CD4-positive, CD25-positive, alpha-beta regulatory T cell (primary cell): ENCODE measurements at regions not wholly inside any gene's neighbourhood (a gene's known extent, or its start where the extent isn't known, plus 50 kb on each side); places are given as distances from the start of the nearest gene placed in this dataset.

Experiments used
- ATAC-seq, 2 donors: fragments of 150-1000 bp; cut with Tn5 transposase; one replicate each; pipeline ENCODE4 v1.10.0; 2021; ENCODE audit warnings: low read depth in 2 of 2, moderate number of reproducible peaks in 2 of 2, moderate library complexity in 1 of 2
- DNase-seq, 3 donors: peaks; one replicate each; pipeline versions ENCODE4 v3.0.0 to v3.0.0-alpha.2; 2012 to 2022; ENCODE audit warnings: mixed read lengths in 1 of 3
- H3K27ac ChIP-seq: one replicate; pipeline ENCODE4 v1.7.0; 2013; ENCODE audit warnings: mild to moderate bottlenecking, low read length; ENCODE audit not compliant: insufficient read depth, poor library complexity, severe bottlenecking
- H3K27me3 ChIP-seq: one replicate; pipeline ENCODE4 v1.7.0; 2013; ENCODE audit warnings: low read length; ENCODE audit not compliant: control insufficient read depth, insufficient read depth
- H3K36me3 ChIP-seq: one replicate; pipeline ENCODE4 v1.7.0; 2013; ENCODE audit warnings: mild to moderate bottlenecking, low read length, moderate library complexity; ENCODE audit not compliant: control insufficient read depth, insufficient read depth
- H3K4me1 ChIP-seq: 2 replicates; pipeline ENCODE4 v1.7.0; 2013; ENCODE audit warnings: mild to moderate bottlenecking, low read length; ENCODE audit not compliant: insufficient read depth, control insufficient read depth, poor library complexity, severe bottlenecking
- H3K4me3 ChIP-seq: one replicate; pipeline ENCODE4 v1.7.0; 2013; ENCODE audit warnings: low read depth, mild to moderate bottlenecking, low read length, moderate library complexity
- H3K9me3 ChIP-seq, 2 experiments: 1 replicate in 1 of 2; 2 replicates in 1 of 2; pipeline ENCODE4 v1.7.0; 2013; ENCODE audit warnings: low read length in 2 of 2, mild to moderate bottlenecking in 1 of 2, moderate library complexity in 1 of 2; ENCODE audit not compliant: control insufficient read depth in 2 of 2
- H3K27ac Mint-ChIP-seq, 3 donors: one replicate each; pipeline ENCODE4 v1.8.0; 2020 to 2022; ENCODE audit warnings: mild to moderate bottlenecking in 3 of 3, mixed read lengths in 3 of 3, moderate library complexity in 2 of 3
- H3K27me3 Mint-ChIP-seq: one replicate; pipeline ENCODE4 v1.8.0; 2022; ENCODE audit warnings: mild to moderate bottlenecking, mixed read lengths
- H3K36me3 Mint-ChIP-seq: one replicate; pipeline ENCODE4 v1.8.0; 2020; ENCODE audit warnings: mixed read lengths
- H3K4me1 Mint-ChIP-seq, 4 donors: one replicate each; pipeline ENCODE4 v1.8.0; 2020 to 2022; ENCODE audit warnings: mixed read lengths in 4 of 4, mild to moderate bottlenecking in 1 of 4
- H3K4me3 Mint-ChIP-seq, 4 donors: one replicate each; pipeline ENCODE4 v1.8.0; 2020 to 2022; ENCODE audit warnings: mild to moderate bottlenecking in 4 of 4, mixed read lengths in 4 of 4, moderate library complexity in 3 of 4
- H3K9me3 Mint-ChIP-seq, 7 donors: one replicate each; pipeline ENCODE4 v1.8.0; 2020 to 2022; ENCODE audit warnings: mixed read lengths in 7 of 7, mild to moderate bottlenecking in 3 of 7, moderate library complexity in 2 of 7

- no peak for ATAC-seq
- no peak for DNase-seq
- no peaks in the 10 kb centered on the region for H3K4me1 Mint-ChIP-seq
- H3K27ac ChIP-seq: no peak overlapping the region
- no peaks in the 10 kb centered on the region for H3K27me3 ChIP-seq
- H3K9me3 ChIP-seq: no peaks in the 10 kb centered on the region
- no peaks in the 10 kb centered on the region for H3K9me3 Mint-ChIP-seq
- H3K4me3 ChIP-seq: no peak overlapping the region
- no peak overlapping the region for H3K4me3 Mint-ChIP-seq
- H3K36me3 ChIP-seq: no peaks in the 10 kb centered on the region
- no peaks in the 10 kb centered on the region for H3K36me3 Mint-ChIP-seq
- no peaks in the 10 kb centered on the region for H3K4me1 ChIP-seq
- H3K27ac Mint-ChIP-seq: no peak overlapping the region
- peaks cover 5% of the 10 kb centered on the region for H3K27me3 Mint-ChIP-seq
Measured at GRCh38 chr3:118792191-118792590, 242.5 kb downstream of the IGSF11 start.

- no peak overlapping the region for H3K27ac Mint-ChIP-seq
Measured at GRCh38 chr3:118793176-118793575, 241.5 kb downstream of the IGSF11 start.

DNA sequence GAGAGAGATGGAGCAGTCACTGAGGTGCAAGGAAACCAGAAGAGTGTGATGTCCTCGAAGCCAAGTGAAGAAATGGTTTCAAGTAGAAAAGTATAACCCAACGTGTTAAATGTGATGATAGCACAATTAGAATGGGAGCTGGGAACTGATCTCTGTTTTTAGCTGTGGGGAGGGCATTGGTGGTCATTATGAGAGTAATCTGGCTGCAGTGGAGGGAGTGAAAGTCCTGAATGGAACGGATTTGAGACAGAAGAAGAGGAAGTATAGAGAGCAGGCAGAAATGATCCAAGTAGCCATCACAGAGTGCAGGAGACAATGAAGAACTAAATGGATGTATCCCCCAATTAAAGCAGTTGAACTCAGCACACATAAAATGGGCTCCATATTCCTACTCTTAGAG is 235.3 kb downstream of the IGSF11 start:
- Mint-ChIP-seq H3K27me3 (no peaks in the 10 kb centered on the region), H3K9me3 (peaks cover 0 to 3% (median 0%) of the 10 kb centered on the region in 7 donors), H3K27ac (no peak overlapping the region), H3K4me3 (no peak overlapping the region), H3K4me1 (no peaks in the 10 kb centered on the region), H3K36me3 (no peaks in the 10 kb centered on the region)
- no peak overlapping the region for H3K4me3 ChIP-seq
- no peaks in the 10 kb centered on the region for H3K27me3 ChIP-seq
- H3K36me3 ChIP-seq: no peaks in the 10 kb centered on the region
- H3K27ac ChIP-seq: no peak overlapping the region
- no peaks in the 10 kb centered on the region for H3K4me1 ChIP-seq
- no peak for ATAC-seq
- no peaks in the 10 kb centered on the region for H3K9me3 ChIP-seq
- no peak for DNase-seq

More at GRCh38 chr3:118793176-118793575, 241.5 kb downstream of the IGSF11 start:
- peaks cover 5% of the 10 kb centered on the region for H3K27me3 Mint-ChIP-seq
- no peaks in the 10 kb centered on the region for H3K9me3 ChIP-seq
- no peaks in the 10 kb centered on the region for H3K36me3 ChIP-seq
- H3K36me3 Mint-ChIP-seq: no peaks in the 10 kb centered on the region
- H3K27me3 ChIP-seq: no peaks in the 10 kb centered on the region
- H3K27ac ChIP-seq: no peak overlapping the region
- H3K4me1 Mint-ChIP-seq: no peaks in the 10 kb centered on the region
- H3K4me3 Mint-ChIP-seq: no peak overlapping the region
- ATAC-seq (no peak), DNase-seq (no peak)
- no peak overlapping the region for H3K4me3 ChIP-seq
- H3K4me1 ChIP-seq: no peaks in the 10 kb centered on the region
- no peaks in the 10 kb centered on the region for H3K9me3 Mint-ChIP-seq

- Histone ChIP-seq H3K27me3 (no peaks in the 10 kb centered on the region), H3K36me3 (no peaks in the 10 kb centered on the region), H3K27ac (no peak overlapping the region), H3K4me3 (no peak overlapping the region), H3K9me3 (no peaks in the 10 kb centered on the region), H3K4me1 (no peaks in the 10 kb centered on the region)
- DNase-seq (no peak), ATAC-seq (no peak)
- no peak overlapping the region for H3K27ac Mint-ChIP-seq
- peaks cover 0 to 2% (median 0%) of the 10 kb centered on the region in 4 donors for H3K4me1 Mint-ChIP-seq
- H3K4me3 Mint-ChIP-seq: no peak overlapping the region
- H3K27me3 Mint-ChIP-seq: no peaks in the 10 kb centered on the region
- no peaks in the 10 kb centered on the region for H3K36me3 Mint-ChIP-seq
- peaks cover 0 to 3% (median 2%) of the 10 kb centered on the region in 7 donors for H3K9me3 Mint-ChIP-seq
Measured at GRCh38 chr3:118801899-118802298, 232.7 kb downstream of the IGSF11 start.

DNA sequence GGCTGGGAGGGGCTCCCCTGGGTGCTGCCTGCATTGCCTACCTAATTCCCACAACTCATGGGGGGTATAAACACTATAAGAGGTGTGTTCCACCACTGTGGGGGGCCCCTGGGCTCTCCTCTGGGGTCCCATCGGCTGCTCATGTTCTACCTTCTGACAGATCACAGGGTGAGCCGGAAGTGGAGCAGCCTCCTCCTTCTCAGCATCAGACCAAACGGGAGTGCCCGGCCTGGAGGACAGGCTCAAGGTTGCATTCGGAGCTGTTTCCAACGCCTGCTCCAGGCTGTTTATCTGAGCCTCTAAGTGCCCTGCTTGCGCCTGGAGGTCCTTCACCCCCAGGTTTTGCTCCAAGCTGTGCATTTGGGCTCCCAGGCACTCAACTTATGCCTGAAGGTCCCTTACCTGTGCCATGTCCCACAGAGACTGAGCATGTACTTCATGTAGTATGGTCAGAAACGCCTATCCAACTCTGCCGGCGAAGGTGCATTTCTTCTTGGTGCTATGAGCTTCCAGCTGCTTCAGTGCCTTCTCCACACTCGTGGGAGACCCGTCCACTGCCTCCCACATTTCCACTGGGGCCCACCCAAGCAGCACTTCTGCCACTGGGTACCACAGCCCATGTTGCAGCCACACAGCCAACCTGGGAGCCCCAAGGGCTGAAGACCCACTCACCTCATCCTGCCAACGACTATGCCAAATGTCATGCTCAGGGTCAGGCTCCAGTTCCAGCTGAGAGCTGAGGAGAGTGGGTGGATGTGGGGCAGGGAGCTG is 232.1 kb downstream of the IGSF11 start:
- H3K27ac Mint-ChIP-seq: no peak overlapping the region

DNA sequence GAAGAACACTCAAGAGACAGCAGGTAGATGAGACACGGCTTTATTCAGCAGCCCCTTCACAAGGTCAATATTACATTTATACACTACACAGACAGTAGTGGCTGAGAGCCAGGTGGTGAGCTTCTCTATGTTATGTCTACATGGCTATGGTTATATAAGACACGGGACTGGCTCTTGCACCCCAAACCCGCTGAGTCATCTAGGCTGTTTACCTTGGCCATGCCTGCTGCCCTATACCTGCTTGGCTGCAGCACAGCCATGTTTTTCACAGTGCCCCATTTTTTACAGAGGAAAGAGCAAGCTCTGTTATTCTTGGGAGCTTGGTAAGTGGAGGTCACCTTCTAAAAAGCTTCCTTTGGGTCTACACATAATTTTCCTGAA is 231.6 kb downstream of the IGSF11 start:
- no peaks in the 10 kb centered on the region for H3K27me3 Mint-ChIP-seq
- Histone ChIP-seq H3K4me3 (no peak overlapping the region), H3K36me3 (no peaks in the 10 kb centered on the region), H3K27ac (no peak overlapping the region), H3K27me3 (no peaks in the 10 kb centered on the region), H3K4me1 (no peaks in the 10 kb centered on the region), H3K9me3 (no peaks in the 10 kb centered on the region)
- H3K4me3 Mint-ChIP-seq: no peak overlapping the region
- no peak for ATAC-seq
- peaks cover 0 to 2% (median 0%) of the 10 kb centered on the region in 4 donors for H3K4me1 Mint-ChIP-seq
- H3K36me3 Mint-ChIP-seq: no peaks in the 10 kb centered on the region
- H3K9me3 Mint-ChIP-seq: peaks cover 0 to 6% (median 3%) of the 10 kb centered on the region in 7 donors
- H3K27ac Mint-ChIP-seq: no peak overlapping the region
- no peak for DNase-seq

More for the DNA sequence above, 232.1 kb downstream of the IGSF11 start:
- no peaks in the 10 kb centered on the region for H3K4me1 ChIP-seq
- Mint-ChIP-seq H3K27me3 (no peaks in the 10 kb centered on the region), H3K36me3 (no peaks in the 10 kb centered on the region), H3K4me1 (peaks cover 0 to 2% (median 0%) of the 10 kb centered on the region in 4 donors), H3K4me3 (no peak overlapping the region), H3K9me3 (peaks cover 0 to 6% (median 3%) of the 10 kb centered on the region in 7 donors)
- H3K27me3 ChIP-seq: no peaks in the 10 kb centered on the region
- H3K36me3 ChIP-seq: no peaks in the 10 kb centered on the region
- no peak for ATAC-seq
- no peak overlapping the region for H3K4me3 ChIP-seq
- no peaks in the 10 kb centered on the region for H3K9me3 ChIP-seq
- DNase-seq: no peak
- no peak overlapping the region for H3K27ac ChIP-seq

DNA sequence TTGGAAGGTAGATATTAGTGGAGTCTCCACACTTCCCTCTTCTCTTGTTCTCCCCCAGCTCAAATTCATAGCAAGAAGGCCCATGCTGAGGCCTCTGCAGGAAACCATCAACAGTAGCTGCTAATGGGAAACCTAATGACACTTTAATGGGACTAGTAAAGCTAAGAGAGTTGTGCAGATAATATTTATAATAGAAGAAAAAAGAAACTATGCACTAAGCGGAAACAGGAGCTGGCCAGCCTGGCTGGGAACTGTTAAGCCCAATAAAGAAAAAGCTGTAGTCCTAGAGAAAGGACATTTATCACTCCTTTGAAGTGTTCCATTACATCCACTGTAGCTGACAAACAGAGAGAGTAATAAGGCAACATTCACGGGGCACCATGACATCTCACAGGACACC is 229.6 kb downstream of the IGSF11 start:
- Histone ChIP-seq H3K4me3 (no peak overlapping the region), H3K36me3 (no peaks in the 10 kb centered on the region), H3K27ac (no peak overlapping the region), H3K27me3 (no peaks in the 10 kb centered on the region), H3K4me1 (no peaks in the 10 kb centered on the region), H3K9me3 (no peaks in the 10 kb centered on the region)
- Mint-ChIP-seq H3K36me3 (no peaks in the 10 kb centered on the region), H3K27me3 (no peaks in the 10 kb centered on the region), H3K4me3 (no peak overlapping the region), H3K27ac (no peak overlapping the region), H3K4me1 (peaks cover 0 to 2% (median 0%) of the 10 kb centered on the region in 4 donors), H3K9me3 (peaks cover 0 to 6% (median 3%) of the 10 kb centered on the region in 7 donors)
- DNase-seq (no peak), ATAC-seq (no peak)

DNA sequence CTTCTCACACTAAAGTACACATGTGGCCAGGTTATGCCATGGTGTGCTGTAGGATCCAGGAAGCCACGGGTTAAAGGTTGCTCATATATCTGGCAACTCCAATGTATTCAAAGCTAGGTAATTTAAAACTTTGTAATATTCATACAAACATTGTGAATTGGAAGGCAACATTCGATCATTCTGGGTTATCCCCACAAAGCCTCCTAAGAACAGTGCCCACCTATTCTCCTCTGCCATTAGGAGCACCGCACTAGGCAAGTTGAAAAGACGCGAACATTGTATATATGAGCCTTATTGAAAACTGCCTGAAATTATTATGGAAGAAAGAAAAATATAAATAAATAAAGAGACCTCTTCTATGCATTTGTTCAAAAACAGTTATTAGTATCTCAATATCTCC is 228.2 kb downstream of the IGSF11 start:
- Histone ChIP-seq H3K9me3 (no peaks in the 10 kb centered on the region), H3K4me3 (no peak overlapping the region), H3K27ac (no peak overlapping the region), H3K36me3 (no peaks in the 10 kb centered on the region), H3K4me1 (no peaks in the 10 kb centered on the region), H3K27me3 (no peaks in the 10 kb centered on the region)
- DNase-seq (no peak), ATAC-seq (no peak)
- H3K36me3 Mint-ChIP-seq: no peaks in the 10 kb centered on the region
- H3K4me1 Mint-ChIP-seq: peaks cover 0 to 2% (median 0%) of the 10 kb centered on the region in 4 donors
- H3K27ac Mint-ChIP-seq: no peak overlapping the region
- no peaks in the 10 kb centered on the region for H3K27me3 Mint-ChIP-seq
- H3K9me3 Mint-ChIP-seq: peaks cover 0 to 6% (median 3%) of the 10 kb centered on the region in 7 donors
- H3K4me3 Mint-ChIP-seq: no peak overlapping the region
